ENCODE measurements at regions not wholly inside any gene's neighbourhood (a gene's known extent, or its start where the extent isn't known, plus 50 kb on each side); places are given as distances from the start of the nearest gene placed in this dataset.
"Not testable (repeated sequence)": the region's sequence is repeated elsewhere in the genome, so short reads cannot be mapped to it uniquely, and the experiment has no call there.

DNA sequence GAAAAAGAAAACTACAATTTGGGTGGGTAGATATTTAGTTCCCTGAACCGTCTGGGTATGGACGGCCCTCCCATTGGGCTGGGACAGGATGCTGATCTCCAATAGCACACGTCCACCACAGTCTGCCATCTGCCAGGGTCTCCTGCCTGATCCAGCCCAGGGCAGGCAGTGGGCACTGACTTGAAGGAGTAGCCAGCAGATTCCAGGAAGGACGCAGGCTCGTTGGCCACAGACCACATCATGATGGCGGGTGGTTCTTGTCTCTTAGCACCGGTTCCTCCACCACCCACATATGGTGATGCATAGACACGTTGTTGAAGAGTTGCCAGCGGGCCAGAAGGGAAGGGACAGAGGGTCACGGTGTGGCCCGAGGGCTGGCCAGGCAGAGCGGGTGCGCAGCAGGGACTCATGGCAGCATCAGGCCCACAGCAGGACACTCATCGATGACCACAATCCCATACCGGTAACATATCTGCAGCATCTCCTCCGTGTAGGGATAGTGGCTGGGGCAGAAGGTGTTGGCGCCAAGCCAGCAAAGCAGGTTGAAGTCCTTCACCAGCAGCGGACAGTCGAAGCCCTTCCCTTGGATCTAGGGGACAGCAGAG lies 155.8 kb upstream of the FAM174A start:
- TF ChIP-seq, protein P1, sequence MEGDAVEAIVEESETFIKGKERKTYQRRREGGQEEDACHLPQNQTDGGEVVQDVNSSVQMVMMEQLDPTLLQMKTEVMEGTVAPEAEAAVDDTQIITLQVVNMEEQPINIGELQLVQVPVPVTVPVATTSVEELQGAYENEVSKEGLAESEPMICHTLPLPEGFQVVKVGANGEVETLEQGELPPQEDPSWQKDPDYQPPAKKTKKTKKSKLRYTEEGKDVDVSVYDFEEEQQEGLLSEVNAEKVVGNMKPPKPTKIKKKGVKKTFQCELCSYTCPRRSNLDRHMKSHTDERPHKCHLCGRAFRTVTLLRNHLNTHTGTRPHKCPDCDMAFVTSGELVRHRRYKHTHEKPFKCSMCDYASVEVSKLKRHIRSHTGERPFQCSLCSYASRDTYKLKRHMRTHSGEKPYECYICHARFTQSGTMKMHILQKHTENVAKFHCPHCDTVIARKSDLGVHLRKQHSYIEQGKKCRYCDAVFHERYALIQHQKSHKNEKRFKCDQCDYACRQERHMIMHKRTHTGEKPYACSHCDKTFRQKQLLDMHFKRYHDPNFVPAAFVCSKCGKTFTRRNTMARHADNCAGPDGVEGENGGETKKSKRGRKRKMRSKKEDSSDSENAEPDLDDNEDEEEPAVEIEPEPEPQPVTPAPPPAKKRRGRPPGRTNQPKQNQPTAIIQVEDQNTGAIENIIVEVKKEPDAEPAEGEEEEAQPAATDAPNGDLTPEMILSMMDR (IDR thresholded peaks at IDR 0.05) = not testable (repeated sequence)
- not testable (repeated sequence) for TF ChIP-seq HMGA2 (CRISPR knock-in tag; IDR thresholded peaks at IDR 0.05); JUN (CRISPR knock-in tag; IDR thresholded peaks at IDR 0.05); SMAD3 (CRISPR knock-in tag; IDR thresholded peaks at IDR 0.05; ENCODE audit: borderline replicate concordance); GTF2I (CRISPR knock-in tag; conservative IDR thresholded peaks at IDR 0.05); FOXK1 (CRISPR knock-in tag; IDR thresholded peaks at IDR 0.05)
- TF ChIP-seq, protein P2, sequence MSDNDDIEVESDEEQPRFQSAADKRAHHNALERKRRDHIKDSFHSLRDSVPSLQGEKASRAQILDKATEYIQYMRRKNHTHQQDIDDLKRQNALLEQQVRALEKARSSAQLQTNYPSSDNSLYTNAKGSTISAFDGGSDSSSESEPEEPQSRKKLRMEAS (CRISPR knock-in tag; IDR thresholded peaks at IDR 0.05) = not testable (repeated sequence)

Measured in WTC11 (cell line).